NT2/D1 (cell line): ENCODE measurements at regions not wholly inside any gene's neighbourhood (a gene's known extent, or its start where the extent isn't known, plus 50 kb on each side); places are given as distances from the start of the nearest gene placed in this dataset.

Source experiments
- SUZ12 ChIP-seq: IDR thresholded peaks from 2 replicates; pipeline ENCODE4 v1.6.1; 2011; ENCODE audit not compliant: insufficient read length, insufficient read depth; ENCODE audit errors: extremely low read depth
- ZNF274 ChIP-seq: IDR thresholded peaks from 2 replicates; pipeline ENCODE4 v1.6.1; 2011; ENCODE audit warnings: mild to moderate bottlenecking, low read depth, low read length

GRCh38 chr22:49303061-49303735, 524.5 kb downstream of the BRD1 start:
- TF ChIP-seq ZNF274 (no peak), SUZ12 (no peak)
